ENCODE measurements at regions not wholly inside any gene's neighbourhood (a gene's known extent, or its start where the extent isn't known, plus 50 kb on each side); places are given as distances from the start of the nearest gene placed in this dataset.
"Not testable (repeated sequence)": the region's sequence is repeated elsewhere in the genome, so short reads cannot be mapped to it uniquely, and the experiment has no call there.

GRCh38 chr10:42177793-42178689, 460.3 kb downstream of the ZNF33B start:
- not testable (repeated sequence) for DNase-seq

GRCh38 chr10:42177077-42177792, 461.1 kb downstream of the ZNF33B start:
- DNase-seq = no peak

DNA sequence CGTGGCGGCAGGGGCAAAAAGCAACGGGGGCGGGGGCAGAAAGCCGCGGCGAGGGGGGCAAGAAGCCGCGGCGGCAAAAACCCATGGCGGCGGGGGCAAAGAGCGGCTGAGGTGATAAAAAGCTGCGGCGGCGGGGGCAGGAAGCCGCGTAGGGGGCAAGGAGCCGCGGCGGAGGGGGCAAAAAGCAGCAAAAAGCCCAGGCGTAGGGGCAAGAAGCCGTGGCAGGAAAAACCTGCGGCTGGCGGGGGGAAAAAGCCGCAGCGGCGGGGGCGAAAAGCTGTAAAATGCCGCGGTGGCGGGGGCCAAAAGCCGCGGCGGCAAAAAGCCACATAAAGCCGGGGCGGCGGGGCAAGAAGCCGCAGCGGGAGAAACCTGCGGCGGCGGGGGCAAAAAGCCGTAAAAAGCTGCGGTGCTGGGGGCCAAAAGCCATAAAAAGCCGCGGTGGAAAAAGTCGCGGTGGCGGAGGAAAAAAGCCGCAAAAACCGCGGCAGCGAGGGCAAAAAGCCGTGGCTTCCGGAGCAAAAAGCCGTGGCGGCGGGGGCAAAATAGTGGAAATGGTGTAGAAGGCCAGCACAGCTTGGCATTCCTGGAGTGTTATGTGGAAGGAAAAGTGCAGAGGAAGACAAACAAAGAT, 487.8 kb downstream of the ZNF33B start:
- DNase-seq = no peak

GRCh38 chr10:42149722-42150427, 488.5 kb downstream of the ZNF33B start:
- no peak for DNase-seq

- peak in 1 of 5 donors; percentile 19 for DNase-seq
Observed at GRCh38 chr10:42149027-42149700, 489.2 kb downstream of the ZNF33B start.

GRCh38 chr10:42146165-42146564, 492.2 kb downstream of the ZNF33B start:
- DNase-seq = not testable (repeated sequence)

GRCh38 chr10:42138023-42138422, 500.3 kb downstream of the ZNF33B start:
- not testable (repeated sequence) for DNase-seq

- no peak for DNase-seq
Observed at GRCh38 chr10:42113158-42113450, 525.3 kb downstream of the ZNF33B start.

DNA sequence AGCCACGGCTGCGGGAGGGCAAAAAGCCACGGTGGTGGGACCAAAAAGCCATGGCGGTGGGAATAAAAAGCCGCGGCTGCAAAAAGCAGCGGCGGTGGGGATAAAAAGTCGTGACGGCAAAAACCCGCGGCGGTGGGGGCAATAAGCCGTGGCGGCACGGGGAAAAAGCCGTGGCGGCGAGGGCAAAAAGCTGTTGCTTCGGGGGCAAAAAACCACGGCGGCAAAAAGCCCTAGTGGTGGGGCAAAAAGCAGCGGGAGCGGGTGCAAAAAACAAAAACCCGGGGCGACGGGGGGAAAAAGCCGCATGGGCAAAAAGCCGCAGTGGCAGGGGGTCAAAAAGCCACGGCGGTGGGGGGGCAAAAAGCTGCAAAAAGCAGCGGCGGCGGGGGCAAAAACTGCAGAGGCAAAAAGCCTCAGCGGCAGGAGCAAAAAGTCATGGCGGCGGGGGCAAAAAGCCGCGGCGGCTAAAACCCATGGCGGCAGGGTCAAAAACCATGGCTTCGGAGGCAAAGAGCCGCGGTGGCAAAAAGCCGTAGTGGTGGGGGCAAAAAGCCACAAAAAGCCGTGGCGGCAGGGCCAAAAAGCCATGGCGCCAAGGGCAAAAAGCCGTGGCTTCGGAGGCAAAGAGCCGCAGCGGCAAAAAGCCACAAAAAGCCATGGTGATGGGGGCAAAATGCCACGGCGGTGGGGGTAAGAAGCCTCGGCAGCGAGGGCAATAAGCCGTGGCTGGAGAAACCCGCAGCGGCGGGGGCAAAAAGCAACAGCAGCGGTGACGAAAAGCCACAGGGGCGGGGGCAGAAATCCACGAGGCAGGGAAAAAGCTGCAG, 525.8 kb downstream of the ZNF33B start:
- no peak for DNase-seq

- DNase-seq = no peak
Observed at GRCh38 chr10:42111661-42112330, 526.6 kb downstream of the ZNF33B start.

GRCh38 chr10:42111076-42111475, 527.3 kb downstream of the ZNF33B start:
- DNase-seq = no peak

All from T-helper 1 cell (primary cell).